T-cell (primary cell): ENCODE measurements at regions not wholly inside any gene's neighbourhood (a gene's known extent, or its start where the extent isn't known, plus 50 kb on each side); places are given as distances from the start of the nearest gene placed in this dataset.

Source experiments
- ATAC-seq, 4 experiments: fragments of 200-7000 bp in 3 of 4; fragments of 150-1000 bp in 1 of 4; cut with Tn5 transposase; replicated peaks in 1 of 4; 1 replicate in 3 of 4; 2 replicates in 1 of 4; pipeline ENCODE4 v1.10.0; 2021; ENCODE audit warnings: moderate library complexity in 3 of 4, mild to moderate bottlenecking in 2 of 4, moderate number of reproducible peaks in 1 of 4
- CTCF ChIA-PET, 2 donors: fragments of 300-600 bp; sonication (Branson Sonifier 250); formaldehyde crosslinking; loops; one replicate each; lab custom pipeline; 2022; ENCODE audit warnings: antibody characterized with exemption in 2 of 2; lab: Charles Lee
- POLR2A ChIA-PET, 2 donors: fragments of 300-600 bp; sonication (Branson Sonifier 250); formaldehyde crosslinking; loops; one replicate each; lab custom pipeline; 2022; ENCODE audit warnings: antibody characterized with exemption in 2 of 2; lab: Charles Lee
- DNase-seq, 35 experiments: peaks; one replicate each; pipeline versions ENCODE4 v3.0.0 to v3.0.0-alpha.2; 2013 to 2023
- H3K27ac ChIP-seq: one replicate; pipeline ENCODE4 v1.5.1; 2013; ENCODE audit warnings: low read length
- H3K27me3 ChIP-seq, 2 experiments: replicated peaks in 1 of 2; 1 replicate in 1 of 2; 2 replicates in 1 of 2; pipeline versions ENCODE4 v1.6.1 to v1.7.0; 2013; ENCODE audit warnings: low read length in 1 of 2, mixed read lengths in 1 of 2; ENCODE audit not compliant: control insufficient read depth in 2 of 2, insufficient read depth in 2 of 2; ENCODE audit errors: extremely low read depth in 1 of 2
- H3K36me3 ChIP-seq, 2 donors: 1 replicate in 1 of 2; 2 replicates in 1 of 2; pipeline versions ENCODE4 v1.6.1 to v1.7.0; 2013; ENCODE audit warnings: low read length in 1 of 2; ENCODE audit not compliant: control insufficient read depth in 2 of 2, insufficient read depth in 1 of 2; ENCODE audit errors: extremely low read depth in 1 of 2
- H3K4me1 ChIP-seq, 2 experiments: 1 replicate in 1 of 2; 2 replicates in 1 of 2; pipeline versions ENCODE4 v1.6.1 to v1.7.0; 2013; ENCODE audit warnings: low read length in 2 of 2, mixed read lengths in 1 of 2; ENCODE audit not compliant: insufficient read depth in 2 of 2, control insufficient read depth in 1 of 2; ENCODE audit errors: extremely low read depth in 1 of 2
- H3K4me3 ChIP-seq, 2 donors: 1 replicate in 1 of 2; 2 replicates in 1 of 2; pipeline versions ENCODE4 v1.5.1 to v1.7.0; 2013; ENCODE audit warnings: mild to moderate bottlenecking in 2 of 2, low read length in 1 of 2, moderate library complexity in 1 of 2; ENCODE audit not compliant: control insufficient read depth in 1 of 2; ENCODE audit errors: extremely low read depth in 1 of 2
- H3K9me3 ChIP-seq: 2 replicates; pipeline ENCODE4 v1.7.0; 2013
- H3K27ac Mint-ChIP-seq, 2 donors: one replicate each; pipeline ENCODE4 v1.8.0; 2020 to 2021; ENCODE audit warnings: mild to moderate bottlenecking in 2 of 2, mixed read lengths in 2 of 2
- H3K27me3 Mint-ChIP-seq, 2 donors: one replicate each; pipeline ENCODE4 v1.8.0; 2021 to 2022; ENCODE audit warnings: mixed read lengths in 2 of 2
- H3K36me3 Mint-ChIP-seq: one replicate; pipeline ENCODE4 v1.8.0; 2021; ENCODE audit warnings: mixed read lengths
- H3K4me1 Mint-ChIP-seq, 3 donors: one replicate each; pipeline ENCODE4 v1.8.0; 2020 to 2022; ENCODE audit warnings: mixed read lengths in 3 of 3, mild to moderate bottlenecking in 1 of 3
- H3K4me3 Mint-ChIP-seq, 3 donors: one replicate each; pipeline ENCODE4 v1.8.0; 2020 to 2022; ENCODE audit warnings: mild to moderate bottlenecking in 3 of 3, mixed read lengths in 3 of 3, moderate library complexity in 3 of 3
- H3K9me3 Mint-ChIP-seq, 3 donors: one replicate each; pipeline ENCODE4 v1.8.0; 2020 to 2022; ENCODE audit warnings: mixed read lengths in 3 of 3
- WGBS: methylation state at CpG from one replicate; pipeline ENCODE4 v1.1.5; 2013; ENCODE audit warnings: missing lambda C conversion rate; ENCODE audit not compliant: insufficient coverage; 5-methylcytosine and 5-hydroxymethylcytosine counted together

GRCh38 chr3:180351601-180352000 is 250.4 kb upstream of the TTC14 start:
- Mint-ChIP-seq H3K9me3 (peaks cover 0 to 4% (median 1%) of the 10 kb centered on the region in 3 donors), H3K27ac (no peak overlapping the region), H3K27me3 (peaks cover 0 to 4% of the 10 kb centered on the region in 2 donors), H3K36me3 (no peaks in the 10 kb centered on the region), H3K4me3 (no peak overlapping the region), H3K4me1 (no peaks in the 10 kb centered on the region)
- no peak for DNase-seq
- no peak overlapping the region for H3K4me3 ChIP-seq
- no peak overlapping the region for H3K27ac ChIP-seq
- no peaks in the 10 kb centered on the region for H3K4me1 ChIP-seq
- no peaks in the 10 kb centered on the region for H3K36me3 ChIP-seq
- ChIA-PET CTCF (no interaction called here), POLR2A (no interaction called here)
- no peaks in the 10 kb centered on the region for H3K9me3 ChIP-seq
- ATAC-seq = no peak
- no CpG with 5 or more reads among the region's 3 CpGs for WGBS
- H3K27me3 ChIP-seq = no peaks in the 10 kb centered on the region

GRCh38 chr3:180352261-180352660 is 249.7 kb upstream of the TTC14 start:
- Histone ChIP-seq H3K4me1 (no peaks in the 10 kb centered on the region), H3K36me3 (no peaks in the 10 kb centered on the region), H3K27me3 (no peaks in the 10 kb centered on the region), H3K27ac (no peak overlapping the region), H3K4me3 (no peak overlapping the region), H3K9me3 (no peaks in the 10 kb centered on the region)
- ATAC-seq = no peak
- Mint-ChIP-seq H3K27me3 (peaks cover 0 to 4% of the 10 kb centered on the region in 2 donors), H3K9me3 (peaks cover 0 to 4% (median 1%) of the 10 kb centered on the region in 3 donors), H3K36me3 (no peaks in the 10 kb centered on the region), H3K27ac (no peak overlapping the region), H3K4me3 (no peak overlapping the region), H3K4me1 (no peaks in the 10 kb centered on the region)
- ChIA-PET POLR2A (interaction anchor here in 1 of 2 donors (0.9 kb wide), 1 partner anchor 98 kb away, joined by 3 read pairs; no protein-coding TSS in a partner anchor), CTCF (no interaction called here)
- WGBS = 60% methylated on average over 1 of the region's 1 CpG
- DNase-seq = no peak

GRCh38 chr3:180354214-180354613 is 247.7 kb upstream of the TTC14 start:
- no peaks in the 10 kb centered on the region for H3K27me3 ChIP-seq
- Mint-ChIP-seq H3K36me3 (no peaks in the 10 kb centered on the region), H3K27ac (no peak overlapping the region), H3K4me1 (no peaks in the 10 kb centered on the region), H3K27me3 (no peaks in the 10 kb centered on the region), H3K4me3 (no peak overlapping the region), H3K9me3 (peaks cover 0 to 7% (median 1%) of the 10 kb centered on the region in 3 donors)
- POLR2A ChIA-PET = no interaction called here
- H3K36me3 ChIP-seq = no peaks in the 10 kb centered on the region
- no peak overlapping the region for H3K4me3 ChIP-seq
- WGBS = 79% methylated on average over 5 of the region's 8 CpGs
- CTCF ChIA-PET = no interaction called here
- H3K4me1 ChIP-seq = no peaks in the 10 kb centered on the region
- ATAC-seq = no peak
- no peaks in the 10 kb centered on the region for H3K9me3 ChIP-seq
- no peak overlapping the region for H3K27ac ChIP-seq
- DNase-seq = no peak

- Histone ChIP-seq H3K9me3 (no peaks in the 10 kb centered on the region), H3K4me3 (no peak overlapping the region), H3K4me1 (no peaks in the 10 kb centered on the region), H3K27ac (no peak overlapping the region), H3K27me3 (no peaks in the 10 kb centered on the region), H3K36me3 (no peaks in the 10 kb centered on the region)
- H3K36me3 Mint-ChIP-seq = no peaks in the 10 kb centered on the region
- CTCF ChIA-PET = no interaction called here
- no peak overlapping the region for H3K27ac Mint-ChIP-seq
- DNase-seq (no peak), ATAC-seq (no peak)
- H3K27me3 Mint-ChIP-seq = no peaks in the 10 kb centered on the region
- POLR2A ChIA-PET = no interaction called here
- no peak overlapping the region for H3K4me3 Mint-ChIP-seq
- peaks cover 0 to 7% (median 2%) of the 10 kb centered on the region in 3 donors for H3K9me3 Mint-ChIP-seq
- H3K4me1 Mint-ChIP-seq = no peaks in the 10 kb centered on the region
Measured at GRCh38 chr3:180358179-180358578, 243.8 kb upstream of the TTC14 start.

GRCh38 chr3:180359061-180359952 is 242.7 kb upstream of the TTC14 start:
- Mint-ChIP-seq H3K9me3 (peaks cover 0 to 7% (median 2%) of the 10 kb centered on the region in 3 donors), H3K4me3 (no peak overlapping the region), H3K27me3 (no peaks in the 10 kb centered on the region), H3K36me3 (no peaks in the 10 kb centered on the region), H3K27ac (no peak overlapping the region), H3K4me1 (no peaks in the 10 kb centered on the region)
- H3K27me3 ChIP-seq = no peaks in the 10 kb centered on the region
- ATAC-seq = no peak
- H3K4me1 ChIP-seq = no peaks in the 10 kb centered on the region
- CTCF ChIA-PET = no interaction called here
- DNase-seq = no peak
- H3K36me3 ChIP-seq = no peaks in the 10 kb centered on the region
- no CpG with 5 or more reads among the region's 4 CpGs for WGBS
- no peak overlapping the region for H3K27ac ChIP-seq
- POLR2A ChIA-PET = interaction anchor here in 1 of 2 donors (0.5 kb wide), 1 partner anchor 1696 kb away, joined by 4 read pairs; no protein-coding TSS in a partner anchor
- H3K4me3 ChIP-seq = no peak overlapping the region
- H3K9me3 ChIP-seq = no peaks in the 10 kb centered on the region

GRCh38 chr3:180359953-180360279 is 242.0 kb upstream of the TTC14 start:
- no peak overlapping the region for H3K4me3 ChIP-seq
- ChIA-PET CTCF (no interaction called here), POLR2A (interaction anchor here in 1 of 2 donors (0.5 kb wide), 1 partner anchor 1695 kb away, joined by 4 read pairs; no protein-coding TSS in a partner anchor)
- H3K27ac Mint-ChIP-seq = no peak overlapping the region
- ATAC-seq (no peak), DNase-seq (no peak)
- H3K36me3 ChIP-seq = no peaks in the 10 kb centered on the region
- H3K9me3 Mint-ChIP-seq = peaks cover 0 to 7% (median 2%) of the 10 kb centered on the region in 3 donors
- no peaks in the 10 kb centered on the region for H3K4me1 ChIP-seq
- no peak overlapping the region for H3K27ac ChIP-seq
- H3K4me1 Mint-ChIP-seq = no peaks in the 10 kb centered on the region
- no CpG with 5 or more reads among the region's 2 CpGs for WGBS
- H3K36me3 Mint-ChIP-seq = no peaks in the 10 kb centered on the region
- no peak overlapping the region for H3K4me3 Mint-ChIP-seq
- H3K9me3 ChIP-seq = no peaks in the 10 kb centered on the region
- H3K27me3 ChIP-seq = no peaks in the 10 kb centered on the region
- H3K27me3 Mint-ChIP-seq = no peaks in the 10 kb centered on the region
